Fibroblast of lung (primary cell): ENCODE measurements at regions not wholly inside any gene's neighbourhood (a gene's known extent, or its start where the extent isn't known, plus 50 kb on each side); places are given as distances from the start of the nearest gene placed in this dataset.

Experiments used
- DNase-seq, 2 donors: peaks; one replicate each; pipeline versions ENCODE4 v3.0.0 to v3.0.0-alpha.2; 2010; ENCODE audit warnings: low read depth in 2 of 2
- H2AFZ ChIP-seq: 2 replicates; pipeline ENCODE4 v1.5.1; 2012; ENCODE audit warnings: low read length, control low read depth, inconsistent platforms
- H3K27ac ChIP-seq: 2 replicates; pipeline ENCODE4 v1.5.1; 2011; ENCODE audit warnings: low read length, control low read depth; ENCODE audit not compliant: insufficient read depth
- H3K27me3 ChIP-seq: 2 replicates; pipeline ENCODE4 v1.5.1; 2011; ENCODE audit warnings: mild to moderate bottlenecking, low read length; ENCODE audit not compliant: control insufficient read depth, insufficient read depth
- H3K36me3 ChIP-seq: 2 replicates; pipeline ENCODE4 v1.5.1; 2011; ENCODE audit warnings: low read length; ENCODE audit not compliant: control insufficient read depth, insufficient read depth
- H3K4me1 ChIP-seq: 2 replicates; pipeline ENCODE4 v1.5.1; 2011; ENCODE audit warnings: low read length; ENCODE audit not compliant: control insufficient read depth, insufficient read depth; ENCODE audit errors: extremely low read depth
- H3K4me2 ChIP-seq: 2 replicates; pipeline ENCODE4 v1.5.1; 2011; ENCODE audit warnings: low read length, control low read depth; ENCODE audit not compliant: insufficient read depth; ENCODE audit errors: extremely low read depth
- H3K4me3 ChIP-seq, 4 experiments: fragments of 200-600 bp in 1 of 4; sonication (generic) in 1 of 4; replicated peaks in 1 of 4; 2 replicates each; pipeline ENCODE4 v1.5.1; 2011 to 2016; ENCODE audit warnings: low read length in 4 of 4, low read depth in 3 of 4, mild to moderate bottlenecking in 3 of 4, control low read depth in 2 of 4, inconsistent platforms in 1 of 4, mixed read lengths in 1 of 4; ENCODE audit not compliant: insufficient read depth in 1 of 4; ENCODE audit errors: control extremely low read depth in 1 of 4
- H3K79me2 ChIP-seq: 2 replicates; pipeline ENCODE4 v1.5.1; 2012; ENCODE audit warnings: mild to moderate bottlenecking, low read length, inconsistent platforms; ENCODE audit not compliant: control insufficient read depth, insufficient read depth
- H3K9ac ChIP-seq: 2 replicates; pipeline ENCODE4 v1.5.1; 2011; ENCODE audit warnings: mild to moderate bottlenecking, low read length, control low read depth; ENCODE audit not compliant: insufficient read depth
- H3K9me3 ChIP-seq: 2 replicates; pipeline ENCODE4 v1.5.1; 2012; ENCODE audit warnings: low read depth, low read length; ENCODE audit not compliant: control insufficient read depth, insufficient read depth
- H4K20me1 ChIP-seq: 2 replicates; pipeline ENCODE4 v1.5.1; 2011; ENCODE audit warnings: low read length; ENCODE audit not compliant: control insufficient read depth, insufficient read depth; ENCODE audit errors: extremely low read depth
- CTCF ChIP-seq, 2 donors: IDR thresholded peaks in 1 of 2; conservative IDR thresholded peaks in 1 of 2; 1 replicate in 1 of 2; 2 replicates in 1 of 2; pipeline ENCODE4 v1.5.1; 2011 to 2012; ENCODE audit warnings: low read length in 2 of 2, control low read depth in 1 of 2, inconsistent platforms in 1 of 2, low read depth in 1 of 2, mild to moderate bottlenecking in 1 of 2
- EZH2 ChIP-seq: IDR thresholded peaks from 2 replicates; pipeline ENCODE4 v1.5.1; 2012; ENCODE audit warnings: low read length, control low read depth, mild to moderate bottlenecking; ENCODE audit errors: missing control alignments

DNA sequence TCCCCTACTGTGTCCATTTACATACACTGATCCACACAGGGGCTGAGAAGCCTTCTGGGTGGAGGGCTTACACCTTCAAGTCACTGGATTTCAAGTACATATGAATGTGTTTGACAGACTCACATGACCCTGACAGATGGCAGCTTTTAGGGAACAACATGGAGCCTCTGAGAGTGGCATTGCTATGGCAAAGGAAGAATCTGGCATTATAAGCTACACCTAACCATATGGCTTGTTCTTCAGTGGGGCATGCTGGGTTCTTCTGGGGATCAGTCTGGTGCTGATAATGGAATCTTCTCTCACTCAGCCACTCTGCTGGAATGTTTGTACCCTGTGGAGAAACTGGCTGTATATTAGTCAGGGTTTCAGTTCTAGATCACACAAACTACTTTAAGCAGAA is 68.5 kb upstream of the PDE4B start:
- DNase-seq: no peak
- Histone ChIP-seq H3K36me3 (no peaks in the 10 kb centered on the region), H3K4me2 (no peak overlapping the region), H3K9me3 (no peaks in the 10 kb centered on the region), H3K79me2 (no peaks in the 10 kb centered on the region), H4K20me1 (no peaks in the 10 kb centered on the region), H3K27me3 (no peaks in the 10 kb centered on the region), H3K9ac (no peak overlapping the region), H2AFZ (no peak overlapping the region), H3K4me3 (no peak overlapping the region), H3K27ac (no peak overlapping the region), H3K4me1 (no peaks in the 10 kb centered on the region)
- no peak for TF ChIP-seq EZH2
- TF ChIP-seq CTCF (conservative IDR thresholded peaks at IDR 0.05 in 1 of 2, IDR thresholded peaks at IDR 0.05 in 1 of 2; ENCODE audit: low read depth in 1 of 2, low read length in 2 of 2): no peak

- H3K9ac ChIP-seq: no peak overlapping the region
- no peak for TF ChIP-seq CTCF (conservative IDR thresholded peaks at IDR 0.05 in 1 of 2, IDR thresholded peaks at IDR 0.05 in 1 of 2; ENCODE audit: low read depth in 1 of 2, low read length in 2 of 2)
- no peak for TF ChIP-seq EZH2
Measured at GRCh38 chr1:65725064-65725463, 67.6 kb upstream of the PDE4B start.

GRCh38 chr1:65728504-65728903 is 64.2 kb upstream of the PDE4B start:
- no peak overlapping the region for H2AFZ ChIP-seq
- no peak overlapping the region for H3K4me3 ChIP-seq
- no peaks in the 10 kb centered on the region for H3K79me2 ChIP-seq
- no peaks in the 10 kb centered on the region for H3K36me3 ChIP-seq
- no peak for TF ChIP-seq EZH2
- TF ChIP-seq CTCF (conservative IDR thresholded peaks at IDR 0.05 in 1 of 2, IDR thresholded peaks at IDR 0.05 in 1 of 2; ENCODE audit: low read depth in 1 of 2, low read length in 2 of 2): no peak
- H3K9me3 ChIP-seq: no peaks in the 10 kb centered on the region
- H4K20me1 ChIP-seq: no peaks in the 10 kb centered on the region
- no peak overlapping the region for H3K27ac ChIP-seq
- no peak overlapping the region for H3K9ac ChIP-seq
- no peaks in the 10 kb centered on the region for H3K27me3 ChIP-seq
- H3K4me2 ChIP-seq: no peak overlapping the region
- no peaks in the 10 kb centered on the region for H3K4me1 ChIP-seq
- no peak for DNase-seq

More at GRCh38 chr1:65725064-65725463, 67.6 kb upstream of the PDE4B start:
- H3K36me3 ChIP-seq: no peaks in the 10 kb centered on the region
- no peak overlapping the region for H3K27ac ChIP-seq
- no peak overlapping the region for H3K4me2 ChIP-seq
- H3K4me3 ChIP-seq: no peak overlapping the region
- no peak for DNase-seq
- H3K79me2 ChIP-seq: no peaks in the 10 kb centered on the region
- H4K20me1 ChIP-seq: no peaks in the 10 kb centered on the region
- H3K9me3 ChIP-seq: no peaks in the 10 kb centered on the region
- no peaks in the 10 kb centered on the region for H3K4me1 ChIP-seq
- H3K27me3 ChIP-seq: no peaks in the 10 kb centered on the region
- H2AFZ ChIP-seq: no peak overlapping the region
